Fibroblast of mammary gland (primary cell): ENCODE measurements at regions not wholly inside any gene's neighbourhood (a gene's known extent, or its start where the extent isn't known, plus 50 kb on each side); places are given as distances from the start of the nearest gene placed in this dataset.

ENCODE experiments used
- DNase-seq: peaks from one replicate; pipeline ENCODE4 v3.0.0-alpha.2; 2010; ENCODE audit warnings: low read depth
- H3K4me3 ChIP-seq: 2 replicates; pipeline ENCODE4 v1.5.1; 2011; ENCODE audit warnings: low read depth, mild to moderate bottlenecking, low read length, moderate library complexity; ENCODE audit not compliant: control insufficient read depth
- CTCF ChIP-seq: conservative IDR thresholded peaks from 2 replicates; pipeline ENCODE4 v1.5.1; 2011; ENCODE audit warnings: low read depth, low read length, inconsistent platforms; ENCODE audit not compliant: control insufficient read depth, insufficient read depth

DNA sequence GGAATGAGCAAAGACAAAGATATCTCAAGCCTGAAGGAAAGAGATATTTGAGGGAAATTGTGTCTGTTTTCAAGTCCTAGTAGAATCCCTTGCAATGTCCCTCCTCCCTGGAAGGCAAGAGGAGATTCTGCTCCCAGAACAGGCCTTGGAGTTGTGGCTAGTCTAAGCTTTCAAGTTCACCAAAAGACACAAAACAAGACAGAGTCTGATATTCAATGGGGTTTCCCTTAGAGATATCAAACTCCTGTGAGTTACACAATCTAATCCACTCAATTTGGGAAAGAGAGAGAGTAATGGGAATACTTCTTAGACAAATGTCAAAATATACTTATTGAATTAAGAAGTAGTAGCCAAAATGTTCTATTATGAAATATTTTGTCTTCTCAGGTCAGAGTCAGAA lies 162.8 kb upstream of the ADAMTS5 start:
- H3K4me3 ChIP-seq, result no peak overlapping the region
- no peak for TF ChIP-seq CTCF
- DNase-seq, result no peak

DNA sequence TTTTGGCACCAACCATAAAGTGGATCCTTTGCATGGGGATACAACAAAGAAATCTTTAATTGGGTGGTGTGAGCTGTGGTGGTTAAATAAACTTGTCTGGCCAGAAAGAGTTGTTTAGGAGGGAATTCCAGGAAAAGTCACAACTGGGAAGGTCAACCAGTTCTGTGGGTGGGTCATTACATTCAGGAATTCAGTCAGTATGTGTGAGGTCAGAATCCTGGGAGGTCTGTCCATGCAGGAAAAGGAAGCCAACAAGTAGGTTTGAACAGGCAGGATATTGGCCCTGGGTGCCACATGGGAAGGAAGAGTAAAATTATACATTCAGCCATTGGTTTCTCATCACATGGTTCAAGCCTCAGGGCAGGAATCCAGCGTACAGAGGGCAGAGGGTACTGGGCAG lies 162.3 kb upstream of the ADAMTS5 start:
- no peak for TF ChIP-seq CTCF
- no peak overlapping the region for H3K4me3 ChIP-seq
- DNase-seq, result no peak

DNA sequence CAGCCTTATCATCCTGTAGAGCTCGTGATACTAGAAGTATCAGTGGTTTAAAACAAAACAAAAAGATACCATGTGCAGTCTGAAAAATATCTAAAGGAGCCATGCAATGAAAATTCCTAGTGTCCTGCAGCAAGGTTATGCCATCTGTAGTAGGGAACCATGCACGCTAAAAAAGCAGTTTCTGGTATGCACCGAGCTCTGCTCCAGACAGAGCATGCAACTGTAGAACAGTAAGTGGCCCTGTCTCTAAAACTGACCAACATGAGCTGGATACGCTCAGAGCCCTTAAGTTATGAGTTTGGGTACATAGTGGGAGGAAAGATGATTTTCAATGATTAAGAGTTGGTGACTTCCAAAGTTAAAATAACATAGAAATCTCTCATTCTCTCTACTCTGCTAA lies 159.3 kb upstream of the ADAMTS5 start:
- no peak for DNase-seq
- H3K4me3 ChIP-seq, result no peak overlapping the region
- no peak for TF ChIP-seq CTCF

DNA sequence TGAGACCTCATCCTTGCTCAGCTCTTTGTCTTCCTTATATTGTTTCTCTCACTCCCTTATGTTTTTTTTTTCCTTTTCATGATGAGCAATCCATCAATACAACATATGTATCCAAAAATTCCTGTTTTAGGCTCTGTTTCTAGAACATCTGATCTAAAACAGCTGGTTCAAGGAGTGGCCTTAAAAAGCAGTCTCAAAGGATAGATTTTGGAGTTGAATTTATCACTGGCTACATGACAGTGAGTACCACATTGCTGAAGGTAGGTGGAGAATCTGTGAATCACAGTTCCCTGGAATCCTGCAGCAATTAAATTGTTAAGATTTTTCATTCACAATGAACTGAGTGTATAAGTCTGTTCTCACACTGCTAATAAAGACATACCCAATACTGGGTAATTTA lies 155.8 kb upstream of the ADAMTS5 start:
- DNase-seq, result peak; percentile 14
- no peak overlapping the region for H3K4me3 ChIP-seq
- no peak for TF ChIP-seq CTCF

- H3K4me3 ChIP-seq, result no peak overlapping the region
- DNase-seq, result no peak
- TF ChIP-seq CTCF, result no peak
Measured at GRCh38 chr21:27114111-27114510, 147.2 kb upstream of the ADAMTS5 start.

- no peak for TF ChIP-seq CTCF
- H3K4me3 ChIP-seq, result no peak overlapping the region
Measured at GRCh38 chr21:27112186-27112585, 145.3 kb upstream of the ADAMTS5 start.

GRCh38 chr21:27110956-27111355 lies 144.1 kb upstream of the ADAMTS5 start:
- no peak for DNase-seq
- no peak for TF ChIP-seq CTCF
- no peak overlapping the region for H3K4me3 ChIP-seq

More at GRCh38 chr21:27112186-27112585, 145.3 kb upstream of the ADAMTS5 start:
- peak; percentile 19 for DNase-seq
